Endothelial cell (in vitro differentiated cells): ENCODE measurements at regions not wholly inside any gene's neighbourhood (a gene's known extent, or its start where the extent isn't known, plus 50 kb on each side); places are given as distances from the start of the nearest gene placed in this dataset.

ENCODE experiments used
- DNase-seq: peaks from one replicate; pipeline ENCODE4 v3.0.0; 2021; ENCODE audit warnings: low spot score
- H3K27ac Mint-ChIP-seq: one replicate; pipeline ENCODE4 v1.8.0; 2021; ENCODE audit warnings: mixed read lengths, inconsistent platforms; ENCODE audit not compliant: unreplicated experiment
- H3K27me3 Mint-ChIP-seq: one replicate; pipeline ENCODE4 v1.8.0; 2021; ENCODE audit warnings: mild to moderate bottlenecking, moderate library complexity, mixed read lengths, inconsistent platforms; ENCODE audit not compliant: unreplicated experiment
- H3K36me3 Mint-ChIP-seq: one replicate; pipeline ENCODE4 v1.8.0; 2021; ENCODE audit warnings: mild to moderate bottlenecking, low read depth, mixed read lengths, inconsistent platforms; ENCODE audit not compliant: unreplicated experiment
- H3K4me1 Mint-ChIP-seq: one replicate; pipeline ENCODE4 v1.8.0; 2021; ENCODE audit warnings: mild to moderate bottlenecking, mixed read lengths, inconsistent platforms; ENCODE audit not compliant: unreplicated experiment
- H3K4me3 Mint-ChIP-seq: one replicate; pipeline ENCODE4 v1.8.0; 2021; ENCODE audit warnings: mild to moderate bottlenecking, mixed read lengths, inconsistent platforms; ENCODE audit not compliant: unreplicated experiment
- H3K9me3 Mint-ChIP-seq: one replicate; pipeline ENCODE4 v1.8.0; 2021; ENCODE audit warnings: mixed read lengths, inconsistent platforms; ENCODE audit not compliant: unreplicated experiment
- TF ChIP-seq, protein P1 (sequence below): fragments of 200-600 bp; sonication (generic); IDR thresholded peaks from one replicate; pipeline ENCODE4 v1.5.0; 2021; ENCODE audit warnings: antibody characterized with exemption; ENCODE audit not compliant: unreplicated experiment

GRCh38 chr14:96617635-96618034, 115.5 kb downstream of the PAPOLA start:
- TF ChIP-seq, protein P1, sequence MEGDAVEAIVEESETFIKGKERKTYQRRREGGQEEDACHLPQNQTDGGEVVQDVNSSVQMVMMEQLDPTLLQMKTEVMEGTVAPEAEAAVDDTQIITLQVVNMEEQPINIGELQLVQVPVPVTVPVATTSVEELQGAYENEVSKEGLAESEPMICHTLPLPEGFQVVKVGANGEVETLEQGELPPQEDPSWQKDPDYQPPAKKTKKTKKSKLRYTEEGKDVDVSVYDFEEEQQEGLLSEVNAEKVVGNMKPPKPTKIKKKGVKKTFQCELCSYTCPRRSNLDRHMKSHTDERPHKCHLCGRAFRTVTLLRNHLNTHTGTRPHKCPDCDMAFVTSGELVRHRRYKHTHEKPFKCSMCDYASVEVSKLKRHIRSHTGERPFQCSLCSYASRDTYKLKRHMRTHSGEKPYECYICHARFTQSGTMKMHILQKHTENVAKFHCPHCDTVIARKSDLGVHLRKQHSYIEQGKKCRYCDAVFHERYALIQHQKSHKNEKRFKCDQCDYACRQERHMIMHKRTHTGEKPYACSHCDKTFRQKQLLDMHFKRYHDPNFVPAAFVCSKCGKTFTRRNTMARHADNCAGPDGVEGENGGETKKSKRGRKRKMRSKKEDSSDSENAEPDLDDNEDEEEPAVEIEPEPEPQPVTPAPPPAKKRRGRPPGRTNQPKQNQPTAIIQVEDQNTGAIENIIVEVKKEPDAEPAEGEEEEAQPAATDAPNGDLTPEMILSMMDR = no peak
- no peak overlapping the region for H3K27ac Mint-ChIP-seq
- H3K9me3 Mint-ChIP-seq = no peaks in the 10 kb centered on the region
- peaks cover 8% of the 10 kb centered on the region for H3K27me3 Mint-ChIP-seq
- H3K4me1 Mint-ChIP-seq = no peaks in the 10 kb centered on the region
- H3K36me3 Mint-ChIP-seq = no peaks in the 10 kb centered on the region
- H3K4me3 Mint-ChIP-seq = no peak overlapping the region
- no peak for DNase-seq

DNA sequence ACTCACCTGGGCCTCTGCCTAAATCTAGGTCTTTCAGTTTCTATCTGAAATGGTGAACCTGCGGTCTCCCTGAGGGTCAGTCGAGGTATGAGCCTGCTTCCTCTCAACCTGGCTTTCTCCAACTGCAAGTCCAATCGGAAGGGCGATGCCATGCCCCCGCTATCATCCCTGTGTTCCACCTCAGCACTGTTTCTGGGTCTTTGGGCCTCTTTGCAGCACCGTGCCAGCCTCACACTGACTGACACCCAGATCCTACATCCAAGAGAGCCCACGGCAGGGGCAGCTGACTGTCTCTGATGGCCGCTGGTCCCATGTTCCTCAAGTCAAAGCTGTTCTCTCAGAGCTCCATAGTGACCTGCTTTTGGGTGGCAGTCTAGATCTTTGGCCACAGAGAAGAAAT, 120.7 kb downstream of the PAPOLA start:
- Mint-ChIP-seq H3K4me1 (no peaks in the 10 kb centered on the region), H3K27ac (no peak overlapping the region)

GRCh38 chr14:96623676-96624484, 121.7 kb downstream of the PAPOLA start:
- H3K27me3 Mint-ChIP-seq = peaks cover 3% of the 10 kb centered on the region
- no peak overlapping the region for H3K4me3 Mint-ChIP-seq
- H3K4me1 Mint-ChIP-seq = no peaks in the 10 kb centered on the region
- DNase-seq = no peak
- TF ChIP-seq, protein P1 = no peak
- H3K36me3 Mint-ChIP-seq = no peaks in the 10 kb centered on the region
- no peaks in the 10 kb centered on the region for H3K9me3 Mint-ChIP-seq
- peak overlapping the region; percentile 36 for H3K27ac Mint-ChIP-seq

More for the DNA sequence above, 120.7 kb downstream of the PAPOLA start:
- H3K36me3 Mint-ChIP-seq = no peaks in the 10 kb centered on the region
- TF ChIP-seq, protein P1 = no peak
- no peak overlapping the region for H3K4me3 Mint-ChIP-seq
- no peak for DNase-seq
- H3K27me3 Mint-ChIP-seq = peaks cover 3% of the 10 kb centered on the region
- H3K9me3 Mint-ChIP-seq = no peaks in the 10 kb centered on the region

DNA sequence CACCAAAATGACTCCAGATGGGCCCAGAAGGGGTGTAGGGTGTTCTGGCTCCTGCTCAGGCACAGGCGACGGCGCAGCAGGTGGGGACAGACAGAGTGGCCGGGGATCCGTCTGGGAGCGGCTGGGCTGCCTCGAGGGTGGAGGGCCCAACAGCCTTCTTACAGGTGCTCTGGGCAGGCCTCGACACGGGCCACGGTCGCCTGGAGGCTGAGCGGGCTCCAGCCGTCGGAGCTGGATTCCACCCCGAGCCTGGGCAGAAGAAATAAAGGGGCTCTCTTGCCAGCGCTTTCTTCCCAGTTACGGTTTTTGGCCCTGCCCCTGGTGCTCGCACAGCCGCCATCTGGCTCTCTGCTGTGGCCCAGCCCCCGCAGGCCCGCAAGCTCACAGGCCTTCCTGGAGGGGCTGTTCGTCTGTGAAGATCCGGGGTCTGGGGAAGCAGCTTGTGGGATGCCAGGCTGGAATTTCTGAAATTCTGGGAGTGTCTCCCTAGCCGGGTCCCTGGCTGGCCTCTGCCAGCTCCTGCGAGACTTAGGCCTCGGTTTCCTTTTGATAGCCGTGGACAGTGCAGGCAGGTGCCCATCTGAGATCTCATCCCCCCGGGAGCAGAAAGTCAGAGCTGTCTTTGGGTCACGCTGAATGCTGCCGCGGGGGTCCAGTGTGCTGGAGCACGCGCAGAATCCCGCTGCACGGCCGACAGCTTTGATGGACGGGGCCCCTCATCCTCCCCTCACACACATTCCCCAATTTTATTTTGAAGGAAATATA, 122.7 kb downstream of the PAPOLA start:
- Mint-ChIP-seq H3K36me3 (no peaks in the 10 kb centered on the region), H3K4me1 (no peaks in the 10 kb centered on the region), H3K27me3 (peaks cover 2% of the 10 kb centered on the region), H3K9me3 (no peaks in the 10 kb centered on the region), H3K27ac (no peak overlapping the region), H3K4me3 (no peak overlapping the region)
- TF ChIP-seq, protein P1 = no peak
- DNase-seq = no peak

- Mint-ChIP-seq H3K4me3 (no peak overlapping the region), H3K4me1 (no peaks in the 10 kb centered on the region), H3K27ac (no peak overlapping the region), H3K36me3 (no peaks in the 10 kb centered on the region), H3K27me3 (peaks cover 1% of the 10 kb centered on the region), H3K9me3 (no peaks in the 10 kb centered on the region)
- DNase-seq = no peak
- TF ChIP-seq, protein P1 = no peak
Measured at GRCh38 chr14:96625426-96625985, 123.3 kb downstream of the PAPOLA start.
